WTC11 (cell line): ENCODE measurements at regions not wholly inside any gene's neighbourhood (a gene's known extent, or its start where the extent isn't known, plus 50 kb on each side); places are given as distances from the start of the nearest gene placed in this dataset.

ENCODE experiments used
- ATAC-seq: fragments of 200-7000 bp; cut with Tn5 transposase; 2 replicates; pipeline ENCODE4 v1.10.0; 2021; ENCODE audit warnings: mild to moderate bottlenecking, moderate library complexity
- CTCF ChIA-PET: fragments of 300-600 bp; sonication (Branson Sonifier 250); formaldehyde crosslinking; loops from one replicate; lab custom pipeline; 2021; ENCODE audit warnings: antibody characterized with exemption; lab: Charles Lee
- POLR2A ChIA-PET: fragments of 350-600 bp; sonication (Branson Sonifier 250); formaldehyde crosslinking; loops from one replicate; lab custom pipeline; 2021; ENCODE audit warnings: antibody characterized with exemption; lab: Charles Lee
- DNase-seq: peaks from one replicate; pipeline ENCODE4 v3.0.0; 2021; ENCODE audit warnings: low spot score
- H3K27ac Mint-ChIP-seq: 2 replicates; pipeline ENCODE4 v1.8.0; 2021; ENCODE audit warnings: mixed read lengths
- H3K27me3 Mint-ChIP-seq: 2 replicates; pipeline ENCODE4 v1.8.0; 2021; ENCODE audit warnings: low read depth, mild to moderate bottlenecking, moderate library complexity, mixed read lengths
- H3K36me3 Mint-ChIP-seq: 2 replicates; pipeline ENCODE4 v1.8.0; 2021; ENCODE audit warnings: mixed read lengths
- H3K4me1 Mint-ChIP-seq: 2 replicates; pipeline ENCODE4 v1.8.0; 2022; ENCODE audit warnings: mixed read lengths
- H3K4me3 Mint-ChIP-seq: 2 replicates; pipeline ENCODE4 v1.8.0; 2021; ENCODE audit warnings: mild to moderate bottlenecking, moderate library complexity, mixed read lengths
- H3K9me3 Mint-ChIP-seq: 2 replicates; pipeline ENCODE4 v1.8.0; 2021; ENCODE audit warnings: mixed read lengths
- CDX4 ChIP-seq: fragments of 250-450 bp; sonication (Bioruptor Pico); IDR thresholded peaks from 2 replicates; pipeline ENCODE4 v1.9.0; 2021; ENCODE audit warnings: moderate library complexity, mild to moderate bottlenecking, inconsistent platforms, borderline replicate concordance
- ELF4 ChIP-seq: sonication (generic); formaldehyde crosslinking; IDR thresholded peaks from 2 replicates; pipeline ENCODE4 v1.8.1; 2022; ENCODE audit warnings: low read depth, mild to moderate bottlenecking, moderate library complexity, missing genetic modification reagents
- FOXJ3 ChIP-seq: sonication (generic); formaldehyde crosslinking; IDR thresholded peaks from 2 replicates; pipeline ENCODE4 v1.9.0; 2021; ENCODE audit warnings: missing genetic modification reagents, mild to moderate bottlenecking, borderline replicate concordance
- IRF1 ChIP-seq: sonication (generic); formaldehyde crosslinking; IDR thresholded peaks from 2 replicates; pipeline ENCODE4 v1.8.0; 2023; ENCODE audit warnings: missing genetic modification reagents
- JAZF1 ChIP-seq: fragments of 250-450 bp; sonication (Bioruptor Pico); IDR thresholded peaks from 2 replicates; pipeline ENCODE4 v1.9.0; 2021; ENCODE audit warnings: moderate library complexity, mild to moderate bottlenecking, inconsistent platforms
- JUN ChIP-seq: sonication (generic); formaldehyde crosslinking; IDR thresholded peaks from 2 replicates; pipeline ENCODE4 v1.8.0; 2023; ENCODE audit warnings: mild to moderate bottlenecking, missing genetic modification reagents
- MLX ChIP-seq: sonication (generic); formaldehyde crosslinking; IDR thresholded peaks from 2 replicates; pipeline ENCODE4 v1.8.1; 2023; ENCODE audit warnings: mild to moderate bottlenecking, missing genetic modification reagents, moderate library complexity
- NFYB ChIP-seq: sonication (generic); formaldehyde crosslinking; conservative IDR thresholded peaks from 2 replicates; pipeline ENCODE4 v1.8.0; 2022; ENCODE audit warnings: low read depth, missing genetic modification reagents
- NR1H2 ChIP-seq: sonication (generic); formaldehyde crosslinking; IDR thresholded peaks from 2 replicates; pipeline ENCODE4 v1.9.0; 2021; ENCODE audit warnings: mild to moderate bottlenecking, moderate library complexity, missing genetic modification reagents
- NR2C2 ChIP-seq: sonication (generic); formaldehyde crosslinking; IDR thresholded peaks from 2 replicates; pipeline ENCODE4 v1.8.0; 2022; ENCODE audit warnings: mild to moderate bottlenecking, missing genetic modification reagents
- PRRX2 ChIP-seq: fragments of 250-450 bp; sonication (Bioruptor Pico); IDR thresholded peaks from 2 replicates; pipeline ENCODE4 v1.8.0; 2021; ENCODE audit warnings: mild to moderate bottlenecking
- STAT6 ChIP-seq: sonication (generic); formaldehyde crosslinking; conservative IDR thresholded peaks from 2 replicates; pipeline ENCODE4 v1.8.1; 2023; ENCODE audit warnings: mild to moderate bottlenecking, low read depth, missing genetic modification reagents, moderate library complexity
- ZBTB21 ChIP-seq: sonication (generic); formaldehyde crosslinking; IDR thresholded peaks from 2 replicates; pipeline ENCODE4 v1.8.1; 2023; ENCODE audit warnings: mild to moderate bottlenecking, missing genetic modification reagents, borderline replicate concordance
- ZNF121 ChIP-seq: sonication (generic); formaldehyde crosslinking; IDR thresholded peaks from 2 replicates; pipeline ENCODE4 v1.8.0; 2023; ENCODE audit warnings: missing genetic modification reagents
- ZNF138 ChIP-seq: sonication (generic); formaldehyde crosslinking; conservative IDR thresholded peaks from 2 replicates; pipeline ENCODE4 v1.8.1; 2022; ENCODE audit warnings: mild to moderate bottlenecking, moderate library complexity, missing genetic modification reagents
- ZNF263 ChIP-seq: sonication (generic); formaldehyde crosslinking; IDR thresholded peaks from 2 replicates; pipeline ENCODE4 v1.8.1; 2022; ENCODE audit warnings: low read depth, mild to moderate bottlenecking, moderate library complexity, missing genetic modification reagents
- ZNF423 ChIP-seq: fragments of 250-450 bp; sonication (Bioruptor Pico); IDR thresholded peaks from 2 replicates; pipeline ENCODE4 v2.1.2; 2022; ENCODE audit warnings: mild to moderate bottlenecking, moderate library complexity
- ZNF425 ChIP-seq: fragments of 250-450 bp; sonication (Bioruptor Pico); conservative IDR thresholded peaks from 2 replicates; pipeline ENCODE4 v1.9.0; 2021; ENCODE audit warnings: mild to moderate bottlenecking
- ZNF512 ChIP-seq: sonication (generic); formaldehyde crosslinking; IDR thresholded peaks from 2 replicates; pipeline ENCODE4 v1.8.1; 2022; ENCODE audit warnings: missing genetic modification reagents, borderline replicate concordance
- ZSCAN18 ChIP-seq: fragments of 250-450 bp; sonication (Bioruptor Pico); IDR thresholded peaks from 2 replicates; pipeline ENCODE4 v2.1.2; 2022; ENCODE audit warnings: mild to moderate bottlenecking, moderate library complexity

GRCh38 chr2:234375176-234375880 lies 121.6 kb downstream of the ARL4C start:
- Mint-ChIP-seq H3K4me1 (peaks cover 21% of the 10 kb centered on the region), H3K9me3 (no peaks in the 10 kb centered on the region), H3K27ac (no peak overlapping the region), H3K36me3 (no peaks in the 10 kb centered on the region), H3K4me3 (no peak overlapping the region), H3K27me3 (peaks cover 4% of the 10 kb centered on the region; the same call in 1 of the 2 replicates)
- TF ChIP-seq ZNF425 (CRISPR knock-in tag) (no peak), NR2C2 (CRISPR knock-in tag) (no peak), NFYB (no peak), ZNF263 (CRISPR knock-in tag) (no peak), JUN (CRISPR knock-in tag) (no peak)
- no peak for DNase-seq
- ChIA-PET POLR2A (no interaction called here), CTCF (no interaction called here)
- no peak for ATAC-seq

- H3K27ac Mint-ChIP-seq: no peak overlapping the region
- peaks cover 4% of the 10 kb centered on the region; the same call in 1 of the 2 replicates for H3K27me3 Mint-ChIP-seq
- H3K36me3 Mint-ChIP-seq: no peaks in the 10 kb centered on the region
- no peaks in the 10 kb centered on the region for H3K9me3 Mint-ChIP-seq
- DNase-seq: no peak
- POLR2A ChIA-PET: no interaction called here
- peaks cover 21% of the 10 kb centered on the region for H3K4me1 Mint-ChIP-seq
- no peak for ATAC-seq
- no peak overlapping the region for H3K4me3 Mint-ChIP-seq
- CTCF ChIA-PET: interaction anchor here (0.7 kb wide), 1 partner anchor 171 kb away, joined by 3 read pairs; no protein-coding TSS in a partner anchor
- no peak for TF ChIP-seq ZSCAN18 (CRISPR knock-in tag)
- no peak for TF ChIP-seq ELF4 (CRISPR knock-in tag)
- TF ChIP-seq ZNF138 (CRISPR knock-in tag): no peak
- TF ChIP-seq FOXJ3 (CRISPR knock-in tag): no peak
- TF ChIP-seq PRRX2: no peak
- no peak for TF ChIP-seq ZNF512 (CRISPR knock-in tag)
- TF ChIP-seq JAZF1 (CRISPR knock-in tag): no peak
- no peak for TF ChIP-seq STAT6 (CRISPR knock-in tag)
- TF ChIP-seq IRF1 (CRISPR knock-in tag): no peak
- TF ChIP-seq NR1H2: no peak
- TF ChIP-seq CDX4 (CRISPR knock-in tag): no peak
- TF ChIP-seq JUN (CRISPR knock-in tag): no peak
- TF ChIP-seq ZBTB21 (CRISPR knock-in tag): no peak
- TF ChIP-seq MLX: no peak
- TF ChIP-seq ZNF121 (CRISPR knock-in tag): no peak
- TF ChIP-seq ZNF423: no peak
These were observed 122.1 kb downstream of the ARL4C start for GRCh38 chr2:234374736-234375135.
